Coronary artery (tissue), 2 donors: ENCODE measurements at regions not wholly inside any gene's neighbourhood (a gene's known extent, or its start where the extent isn't known, plus 50 kb on each side); places are given as distances from the start of the nearest gene placed in this dataset.

Source experiments
- DNase-seq: peaks from one replicate; pipeline ENCODE4 v3.0.0-alpha.2; 2017; ENCODE audit warnings: low spot score
- H3K27ac ChIP-seq, 2 donors: fragments of 200-600 bp; sonication (generic); one replicate each; pipeline ENCODE4 v1.5.1; 2016 to 2019
- H3K4me3 ChIP-seq: fragments of 200-600 bp; sonication (generic); 2 replicates; pipeline ENCODE4 v1.5.1; 2016; ENCODE audit warnings: mild to moderate bottlenecking, moderate library complexity
- TF ChIP-seq, protein P1 (sequence below): fragments of 200-600 bp; sonication (generic); IDR thresholded peaks from one replicate; pipeline ENCODE4 v1.5.1; 2019; ENCODE audit warnings: antibody characterized with exemption

DNA sequence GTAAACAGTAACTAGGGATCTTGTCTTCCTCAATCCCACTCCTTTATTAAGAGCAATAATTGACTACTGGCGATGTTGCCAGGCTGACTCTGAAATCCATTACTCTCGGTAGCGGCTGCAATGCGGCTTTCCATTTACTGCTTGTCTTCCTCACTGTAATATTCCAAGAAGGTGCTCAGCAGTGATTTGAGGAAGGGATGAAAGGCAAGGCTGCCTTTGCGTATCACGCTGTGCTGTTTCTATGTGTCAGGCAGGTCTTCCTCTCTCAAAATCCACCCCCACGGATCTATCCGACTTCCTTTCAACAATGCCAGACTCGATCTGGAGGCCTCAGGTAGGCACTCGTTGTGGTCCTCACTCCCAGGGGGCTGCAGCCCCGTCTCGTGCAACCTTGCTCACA, 261.4 kb upstream of the CDH4 start:
- TF ChIP-seq, protein P1, sequence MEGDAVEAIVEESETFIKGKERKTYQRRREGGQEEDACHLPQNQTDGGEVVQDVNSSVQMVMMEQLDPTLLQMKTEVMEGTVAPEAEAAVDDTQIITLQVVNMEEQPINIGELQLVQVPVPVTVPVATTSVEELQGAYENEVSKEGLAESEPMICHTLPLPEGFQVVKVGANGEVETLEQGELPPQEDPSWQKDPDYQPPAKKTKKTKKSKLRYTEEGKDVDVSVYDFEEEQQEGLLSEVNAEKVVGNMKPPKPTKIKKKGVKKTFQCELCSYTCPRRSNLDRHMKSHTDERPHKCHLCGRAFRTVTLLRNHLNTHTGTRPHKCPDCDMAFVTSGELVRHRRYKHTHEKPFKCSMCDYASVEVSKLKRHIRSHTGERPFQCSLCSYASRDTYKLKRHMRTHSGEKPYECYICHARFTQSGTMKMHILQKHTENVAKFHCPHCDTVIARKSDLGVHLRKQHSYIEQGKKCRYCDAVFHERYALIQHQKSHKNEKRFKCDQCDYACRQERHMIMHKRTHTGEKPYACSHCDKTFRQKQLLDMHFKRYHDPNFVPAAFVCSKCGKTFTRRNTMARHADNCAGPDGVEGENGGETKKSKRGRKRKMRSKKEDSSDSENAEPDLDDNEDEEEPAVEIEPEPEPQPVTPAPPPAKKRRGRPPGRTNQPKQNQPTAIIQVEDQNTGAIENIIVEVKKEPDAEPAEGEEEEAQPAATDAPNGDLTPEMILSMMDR: no peak
- no peak overlapping the region for H3K27ac ChIP-seq
- H3K4me3 ChIP-seq: no peak overlapping the region
- DNase-seq: no peak

DNA sequence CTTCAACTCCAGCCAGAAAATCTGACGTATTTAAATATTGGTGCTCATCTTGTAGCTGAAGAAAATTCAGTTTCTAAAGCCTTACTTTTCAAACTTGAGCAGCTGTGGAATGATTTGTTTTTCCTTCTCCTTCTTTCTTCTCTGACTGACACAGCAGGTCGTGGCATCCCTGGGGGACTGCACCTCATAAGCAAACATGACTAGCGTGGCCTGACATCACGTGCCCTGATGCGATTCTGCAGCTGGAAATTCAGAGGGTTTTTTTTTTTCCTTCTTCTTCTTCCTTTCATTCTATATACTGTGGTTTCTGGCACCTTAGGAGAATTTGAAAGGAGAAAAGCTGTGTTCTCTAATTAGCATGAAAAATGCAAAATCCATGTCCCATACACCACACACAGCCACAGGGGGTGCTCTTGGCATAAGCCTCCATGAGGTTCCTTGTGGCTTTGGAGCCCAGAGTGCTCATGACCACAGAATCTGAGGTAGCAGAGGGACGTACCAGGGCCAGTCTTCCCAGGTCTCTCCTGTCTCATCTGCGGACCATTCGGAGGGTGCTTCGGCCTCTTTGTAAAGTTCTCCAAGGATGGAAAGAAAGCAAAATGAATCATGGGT, 258.5 kb upstream of the CDH4 start:
- TF ChIP-seq, protein P1: no peak

DNA sequence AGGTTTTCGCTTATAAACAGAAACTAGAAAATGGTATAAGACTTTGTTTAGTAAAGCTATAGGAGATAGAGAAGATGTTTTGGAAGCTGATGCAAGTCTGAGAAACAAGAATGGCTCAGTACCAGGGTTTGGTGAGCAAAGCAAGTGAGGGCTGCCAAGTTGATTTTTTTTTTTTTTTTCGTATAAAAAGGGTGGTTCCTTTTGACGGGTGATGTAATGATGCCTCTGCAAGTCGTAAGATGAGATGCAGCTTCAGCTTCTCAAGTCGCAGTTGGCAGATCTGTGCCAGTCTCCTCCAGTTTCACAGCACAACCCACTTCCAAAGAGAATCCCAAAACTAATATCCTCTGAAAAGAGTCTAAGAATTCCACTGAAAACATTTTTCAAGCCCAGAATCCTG, 252.8 kb upstream of the CDH4 start:
- DNase-seq: no peak
- TF ChIP-seq, protein P1: no peak
- no peak overlapping the region for H3K27ac ChIP-seq
- H3K4me3 ChIP-seq: no peak overlapping the region

More for the DNA sequence above, 258.5 kb upstream of the CDH4 start:
- Histone ChIP-seq H3K4me3 (no peak overlapping the region), H3K27ac (no peak overlapping the region)
- DNase-seq: no peak

DNA sequence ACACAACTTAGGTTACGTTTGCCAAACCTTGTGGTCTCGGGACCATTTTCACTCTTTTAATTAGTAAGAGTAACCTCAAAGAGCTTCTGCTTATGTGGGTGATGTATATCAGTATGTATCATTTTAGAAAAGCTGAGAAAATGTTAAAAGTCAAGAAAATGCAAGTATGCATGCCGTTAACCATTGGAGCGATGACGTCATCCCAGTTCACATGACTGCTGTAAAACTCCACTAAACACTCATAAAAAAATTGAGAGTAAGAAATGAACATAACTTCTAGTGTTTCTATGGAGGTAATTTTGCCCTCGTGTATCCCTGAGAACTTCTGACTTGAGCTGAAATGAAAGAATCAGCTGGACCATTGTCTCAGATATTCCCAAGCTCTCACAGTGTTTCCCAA, 250.0 kb upstream of the CDH4 start:
- no peak for DNase-seq
- H3K4me3 ChIP-seq: no peak overlapping the region
- no peak overlapping the region for H3K27ac ChIP-seq
- TF ChIP-seq, protein P1: no peak

DNA sequence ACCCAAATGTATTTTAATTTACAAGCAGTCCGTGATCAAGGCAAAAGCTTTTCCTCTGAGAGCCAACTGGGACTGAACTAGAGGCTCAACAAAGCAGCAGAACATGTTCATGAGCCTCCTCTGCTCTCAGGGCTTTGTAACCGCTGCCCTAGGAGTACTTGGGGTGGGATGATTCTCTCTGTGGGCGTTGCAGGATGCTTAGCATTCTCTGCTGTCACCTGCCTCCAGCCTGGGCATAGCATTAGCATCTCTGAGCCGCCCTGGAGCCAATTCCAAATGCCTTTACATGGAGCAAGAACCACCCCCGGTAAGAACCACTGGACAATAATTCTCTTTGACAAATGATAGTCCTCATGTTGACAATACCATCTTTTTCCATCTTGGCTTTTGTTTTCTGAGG, 237.6 kb upstream of the CDH4 start:
- TF ChIP-seq, protein P1: no peak
- no peak for DNase-seq
- no peak overlapping the region for H3K27ac ChIP-seq
- H3K4me3 ChIP-seq: no peak overlapping the region

DNA sequence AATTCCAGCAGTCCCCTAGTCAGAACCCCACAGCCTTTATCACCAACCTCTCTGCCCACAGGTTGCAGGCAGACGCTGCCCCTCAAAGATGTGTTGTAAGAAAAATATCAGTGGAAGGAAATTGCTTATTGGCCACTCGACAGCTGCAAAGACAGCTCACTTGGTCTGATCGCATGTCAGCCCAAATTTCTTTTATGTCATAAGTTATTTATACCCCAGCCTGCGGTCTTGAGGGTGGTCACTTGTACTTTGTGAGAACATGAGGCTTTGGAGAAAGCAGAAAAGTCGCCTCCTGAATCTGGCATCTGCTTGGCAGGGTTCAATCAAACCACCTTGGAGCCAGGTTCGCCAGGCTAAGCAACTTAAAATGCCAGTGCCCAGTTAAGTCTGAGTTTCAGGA, 236.5 kb upstream of the CDH4 start:
- no peak overlapping the region for H3K27ac ChIP-seq
- no peak for DNase-seq
- TF ChIP-seq, protein P1: no peak
- no peak overlapping the region for H3K4me3 ChIP-seq

DNA sequence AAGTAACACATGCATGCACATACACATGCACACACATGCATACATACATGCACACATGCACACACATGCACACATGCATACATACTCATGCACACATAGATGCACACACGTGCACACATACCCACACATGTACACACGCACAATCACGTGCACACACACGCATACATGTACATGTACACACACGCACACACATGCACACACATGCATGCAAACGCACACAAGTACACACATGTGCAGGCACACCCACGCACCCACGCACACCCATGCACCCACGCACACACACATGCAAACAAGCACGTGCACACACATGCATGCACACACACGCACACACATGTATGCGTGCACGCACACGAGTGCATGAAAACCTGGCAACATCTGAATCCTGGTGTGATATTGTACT, 232.7 kb upstream of the CDH4 start:
- H3K27ac ChIP-seq: no peak overlapping the region
- no peak for DNase-seq
- H3K4me3 ChIP-seq: no peak overlapping the region
- TF ChIP-seq, protein P1: no peak
